ENCODE measurements at regions not wholly inside any gene's neighbourhood (a gene's known extent, or its start where the extent isn't known, plus 50 kb on each side); places are given as distances from the start of the nearest gene placed in this dataset.

DNA sequence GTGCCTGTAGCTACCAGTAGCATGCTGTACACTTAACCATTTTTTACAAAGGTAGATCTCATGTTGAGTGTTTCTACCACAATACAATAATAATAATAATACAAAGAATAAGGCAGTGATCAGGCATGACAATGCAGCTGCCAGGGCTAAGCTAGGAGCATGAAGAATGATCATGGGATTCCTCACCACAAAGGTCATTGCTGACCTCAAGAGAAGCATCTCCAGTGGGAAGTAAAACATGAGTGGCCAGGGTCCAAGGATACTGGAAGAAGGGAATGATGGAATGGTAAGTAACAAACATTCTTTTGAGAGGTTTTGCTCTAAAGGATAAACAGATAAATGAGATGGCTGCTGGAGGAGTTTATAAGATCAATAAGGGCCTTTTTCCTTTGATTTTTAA is 591.1 kb downstream of the TNS3 start:
- no peak for TF ChIP-seq POLR2A (IDR thresholded peaks at IDR 0.05)
- no peak for TF ChIP-seq CTCF (IDR thresholded peaks at IDR 0.05)
